ENCODE measurements at regions not wholly inside any gene's neighbourhood (a gene's known extent, or its start where the extent isn't known, plus 50 kb on each side); places are given as distances from the start of the nearest gene placed in this dataset.

DNA sequence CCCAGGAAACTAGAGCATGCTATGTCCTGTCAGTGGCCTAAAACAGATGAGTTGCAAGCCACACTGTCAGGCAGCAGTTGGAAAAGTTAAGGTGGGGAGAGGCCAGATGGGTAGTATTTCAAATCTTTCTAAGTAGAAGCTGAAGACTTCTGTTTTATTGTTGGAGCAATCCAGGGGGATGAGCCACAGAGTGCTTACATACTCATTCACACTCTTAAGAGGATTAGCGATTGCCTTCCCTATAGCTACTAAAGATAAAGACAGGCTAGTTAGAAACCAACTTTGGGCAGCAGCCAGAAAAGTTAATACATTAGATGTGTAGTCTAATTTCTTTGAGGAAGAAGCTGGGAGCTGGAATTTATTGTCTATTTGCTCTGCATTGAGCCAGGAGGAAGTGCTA, 61.7 kb upstream of the ELAVL2 start:
- no peak for DNase-seq
